Heart left ventricle (tissue), 16 donors: ENCODE measurements at regions not wholly inside any gene's neighbourhood (a gene's known extent, or its start where the extent isn't known, plus 50 kb on each side); places are given as distances from the start of the nearest gene placed in this dataset.

Experiments used
- ATAC-seq, 4 donors: fragments of 200-7000 bp; cut with Tn5 transposase; one replicate each; pipeline ENCODE4 v1.9.1; 2020 to 2022; ENCODE audit warnings: moderate library complexity in 4 of 4, mild to moderate bottlenecking in 3 of 4, moderate number of reproducible peaks in 1 of 4
- DNase-seq, 5 donors: peaks; one replicate each; pipeline ENCODE4 v3.0.0-alpha.2; 2020
- H3K27ac ChIP-seq, 12 donors: fragments of 200-600 bp; sonication (generic) in 4 of 12; one replicate each; pipeline versions ENCODE4 v1.5.0 to v1.8.0; 2016 to 2022; ENCODE audit warnings: mild to moderate bottlenecking in 2 of 12
- H3K27me3 ChIP-seq, 9 donors: fragments of 200-600 bp; sonication (generic) in 2 of 9; one replicate each; pipeline versions ENCODE4 v1.5.1 to v1.8.0; 2016 to 2022; ENCODE audit warnings: mild to moderate bottlenecking in 3 of 9
- H3K36me3 ChIP-seq, 9 donors: fragments of 200-600 bp; sonication (generic) in 2 of 9; one replicate each; pipeline versions ENCODE4 v1.5.0 to v1.8.0; 2018 to 2022; ENCODE audit warnings: mild to moderate bottlenecking in 2 of 9
- H3K4me1 ChIP-seq, 12 donors: fragments of 200-600 bp; sonication (generic) in 4 of 12; one replicate each; pipeline versions ENCODE4 v1.5.0 to v1.8.0; 2016 to 2022; ENCODE audit warnings: mild to moderate bottlenecking in 3 of 12
- H3K4me3 ChIP-seq, 12 donors: fragments of 200-600 bp; sonication (generic) in 4 of 12; one replicate each; pipeline versions ENCODE4 v1.5.0 to v1.8.0; 2017 to 2022; ENCODE audit warnings: mild to moderate bottlenecking in 9 of 12, moderate library complexity in 4 of 12
- H3K9me3 ChIP-seq, 12 donors: fragments of 200-600 bp; sonication (generic) in 4 of 12; one replicate each; pipeline versions ENCODE4 v1.5.0 to v1.8.0; 2016 to 2022; ENCODE audit warnings: mild to moderate bottlenecking in 1 of 12
- CTCF ChIP-seq, 12 donors: fragments of 200-600 bp; sonication (generic) in 4 of 12; IDR thresholded peaks; one replicate each; pipeline versions ENCODE4 v1.5.0 to v1.8.0; 2018 to 2022; ENCODE audit warnings: antibody characterized with exemption in 12 of 12, mild to moderate bottlenecking in 5 of 12
- POLR2A ChIP-seq, 2 donors: fragments of 450-650 bp; IDR thresholded peaks; one replicate each; pipeline ENCODE4 v1.6.1; 2017; ENCODE audit warnings: antibody characterized with exemption in 2 of 2, mild to moderate bottlenecking in 2 of 2, moderate library complexity in 2 of 2
- WGBS, 4 donors: extraction: QIAGEN DNeasy Blood & Tissue Kit in 2 of 4; methylation state at CpG; one replicate each; pipeline versions ENCODE4 v1.1.5 to v1.1.7; 2013 to 2018; 5-methylcytosine and 5-hydroxymethylcytosine counted together
- intact Hi-C, 10 donors: fragments of 100-400 bp; cut with DNase I; formaldehyde crosslinking; loops; one replicate each; pipeline versions ENCODE4 v1.11.1 to v1.14.2; 2022
- donor health status: ischemic (EF 13 %, LVEDD 7.1; RV severe dilation, severe dysfunction).
- donor health status: healthy with polysubstance abuse.
- donor health status: DM: no; HTN: yes; CAD: no.
- donor health status: DM: no; HTN: no; CAD: no.
- donor health status: ischemic (EF 25% LVEDD 6.9; RV normal size, moderate dysfunction).
- donor health status: ischemic (EF 25% LVEDD 5.7; RV mildly dilated, moderate dysfunction).
- donor health status: healthy.
- donor health status: DM: yes; HTN: yes; CAD: no.
- donor health status: ischemic (EF 35%, LVEDD 5.7; RV mildly dilated, moderate dysfunction).
- donor health status: nonischemic (EF 11% LVEDD 7.7; RV severe dilation, severe dysfunction).
- donor health status: DM: yes; HTN: yes; CAD: no.
- donor health status: PGD.
- donor health status: ischemic (EF 29% LVEDD 5.4; RV normal size, mild dysfunction).
- donor health status: nonischemic (EF 23%, LVEDD 6.1; RV moderate dilation, normal function).

DNA sequence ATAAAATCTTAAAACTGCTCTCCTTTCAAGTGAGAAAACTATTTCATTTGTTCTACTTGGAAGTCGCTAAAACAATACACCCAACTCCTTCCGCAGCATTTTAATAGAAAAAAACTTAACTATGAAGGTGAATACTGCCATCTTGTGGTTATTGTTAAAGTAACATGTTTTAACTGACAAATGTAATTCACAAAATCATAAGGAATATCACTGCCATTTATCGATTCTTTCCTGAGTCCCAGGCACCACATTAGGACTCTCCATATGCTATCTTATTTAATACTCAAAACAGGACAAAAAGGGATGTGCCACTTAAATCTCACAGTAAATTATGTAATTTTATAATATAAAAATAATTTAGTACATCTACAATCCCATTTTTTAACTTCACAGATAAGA, 130.5 kb upstream of the ITGA1 start:
- ATAC-seq, result no peak
- intact Hi-C loops, result loop anchor here in 8 of 10 donors (5.0 to 10.0 kb wide), 3 partner anchors 1692 to 1700 kb away; no protein-coding TSS in a partner anchor

GRCh38 chr5:52658246-52658645, 129.5 kb upstream of the ITGA1 start:
- no peak overlapping the region for H3K4me3 ChIP-seq
- 89 to 99% (median 95%) methylated on average over 2 of the region's 2 CpGs for WGBS, 4 donors
- ATAC-seq (no peak), DNase-seq (no peak)
- H3K36me3 ChIP-seq, result no peaks in the 10 kb centered on the region
- peaks cover 0 to 20% (median 0%) of the 10 kb centered on the region in 9 donors for H3K27me3 ChIP-seq
- peaks cover 0 to 12% (median 0%) of the 10 kb centered on the region in 12 donors for H3K4me1 ChIP-seq
- no peak overlapping the region for H3K27ac ChIP-seq
- no peaks in the 10 kb centered on the region for H3K9me3 ChIP-seq
- TF ChIP-seq CTCF (IDR thresholded peaks at IDR 0.05) (no peak), POLR2A (IDR thresholded peaks at IDR 0.05) (no peak)
- intact Hi-C loops, result loop anchor here in 8 of 10 donors (5.0 to 10.0 kb wide), 3 partner anchors 1693 to 1701 kb away; no protein-coding TSS in a partner anchor

More for the DNA sequence above, 130.5 kb upstream of the ITGA1 start:
- TF ChIP-seq POLR2A (IDR thresholded peaks at IDR 0.05), result no peak
- TF ChIP-seq CTCF (IDR thresholded peaks at IDR 0.05), result peak; percentile 50 to 73 (median 63)
- no peaks in the 10 kb centered on the region for H3K9me3 ChIP-seq
- H3K4me1 ChIP-seq, result peaks cover 0 to 11% (median 0%) of the 10 kb centered on the region in 12 donors
- WGBS, 4 donors, result 3 to 6% (median 5%) methylated on average over 3 of the region's 3 CpGs
- no peak overlapping the region for H3K27ac ChIP-seq
- no peak for DNase-seq
- no peaks in the 10 kb centered on the region for H3K36me3 ChIP-seq
- H3K27me3 ChIP-seq, result peaks cover 0 to 20% (median 0%) of the 10 kb centered on the region in 9 donors
- H3K4me3 ChIP-seq, result no peak overlapping the region

- H3K4me1 ChIP-seq, result peaks cover 0 to 26% (median 4%) of the 10 kb centered on the region in 12 donors
- no peak for ATAC-seq
Measured at GRCh38 chr5:52660621-52661020, 127.1 kb upstream of the ITGA1 start.

More at GRCh38 chr5:52660621-52661020, 127.1 kb upstream of the ITGA1 start:
- no peak for DNase-seq
- Histone ChIP-seq H3K27me3 (peaks cover 0 to 10% (median 0%) of the 10 kb centered on the region in 9 donors), H3K4me3 (no peak overlapping the region), H3K27ac (no peak overlapping the region), H3K9me3 (no peaks in the 10 kb centered on the region), H3K36me3 (no peaks in the 10 kb centered on the region)
- WGBS, 4 donors, result 77 to 93% (median 91%) methylated on average over 1 of the region's 1 CpG
- intact Hi-C loops, result loop anchor here in 5 of 10 donors (5.0 to 10.0 kb wide), 4 partner anchors 254 to 1696 kb away; no protein-coding TSS in a partner anchor
- no peak for TF ChIP-seq CTCF (IDR thresholded peaks at IDR 0.05)
- no peak for TF ChIP-seq POLR2A (IDR thresholded peaks at IDR 0.05)
